Lower lobe of right lung (tissue), 2 donors: ENCODE measurements at regions not wholly inside any gene's neighbourhood (a gene's known extent, or its start where the extent isn't known, plus 50 kb on each side); places are given as distances from the start of the nearest gene placed in this dataset.

ENCODE experiments used
- ATAC-seq, 2 donors: fragments of 200-7000 bp; cut with Tn5 transposase; one replicate each; pipeline ENCODE4 v1.9.1; 2020 to 2022; ENCODE audit warnings: mild to moderate bottlenecking in 2 of 2, moderate library complexity in 2 of 2
- DNase-seq: peaks from one replicate; pipeline ENCODE4 v3.0.0-alpha.2; 2020
- H3K27ac ChIP-seq: fragments of 200-600 bp; one replicate; pipeline ENCODE4 v1.8.0; 2022
- H3K27me3 ChIP-seq: fragments of 200-600 bp; one replicate; pipeline ENCODE4 v1.8.0; 2022; ENCODE audit warnings: low read depth
- H3K36me3 ChIP-seq: fragments of 200-600 bp; one replicate; pipeline ENCODE4 v1.8.0; 2022; ENCODE audit warnings: mild to moderate bottlenecking
- H3K4me1 ChIP-seq: fragments of 200-600 bp; one replicate; pipeline ENCODE4 v1.8.0; 2022
- H3K4me3 ChIP-seq: fragments of 200-600 bp; one replicate; pipeline ENCODE4 v1.8.0; 2022; ENCODE audit warnings: mild to moderate bottlenecking
- H3K9me3 ChIP-seq: fragments of 200-600 bp; one replicate; pipeline ENCODE4 v1.8.0; 2022
- CTCF ChIP-seq: fragments of 200-600 bp; IDR thresholded peaks from one replicate; pipeline ENCODE4 v1.8.0; 2022; ENCODE audit warnings: antibody characterized with exemption, mild to moderate bottlenecking
- intact Hi-C: fragments of 100-400 bp; cut with DNase I; formaldehyde crosslinking; loops from one replicate; pipeline ENCODE4 v1.11.0; 2022
- donor health status: DM: no; HTN: yes; CAD: no; lungs with severe emphysema.

- no peak for ATAC-seq
- intact Hi-C loops: no loop called here
- no peaks in the 10 kb centered on the region for H3K27me3 ChIP-seq
- H3K9me3 ChIP-seq: no peaks in the 10 kb centered on the region
- H3K4me1 ChIP-seq: no peaks in the 10 kb centered on the region
- no peak overlapping the region for H3K27ac ChIP-seq
- no peak for DNase-seq
- no peak overlapping the region for H3K4me3 ChIP-seq
- H3K36me3 ChIP-seq: no peaks in the 10 kb centered on the region
- no peak for TF ChIP-seq CTCF
These were observed 113.3 kb upstream of the TBX18 start for GRCh38 chr6:84877515-84878210.

- TF ChIP-seq CTCF: no peak
These were observed 112.5 kb upstream of the TBX18 start for GRCh38 chr6:84876723-84877514.

GRCh38 chr6:84872996-84873723, 108.8 kb upstream of the TBX18 start:
- H3K4me3 ChIP-seq: no peak overlapping the region
- H3K27me3 ChIP-seq: no peaks in the 10 kb centered on the region
- no peak for ATAC-seq
- no peaks in the 10 kb centered on the region for H3K4me1 ChIP-seq
- H3K36me3 ChIP-seq: no peaks in the 10 kb centered on the region
- no peak for DNase-seq
- no peaks in the 10 kb centered on the region for H3K9me3 ChIP-seq
- no peak overlapping the region for H3K27ac ChIP-seq
- intact Hi-C loops: no loop called here
- no peak for TF ChIP-seq CTCF

More at GRCh38 chr6:84876723-84877514, 112.5 kb upstream of the TBX18 start:
- no peaks in the 10 kb centered on the region for H3K4me1 ChIP-seq
- H3K36me3 ChIP-seq: no peaks in the 10 kb centered on the region
- ATAC-seq (no peak), DNase-seq (no peak)
- no peaks in the 10 kb centered on the region for H3K9me3 ChIP-seq
- intact Hi-C loops: no loop called here
- no peak overlapping the region for H3K27ac ChIP-seq
- no peak overlapping the region for H3K4me3 ChIP-seq
- no peaks in the 10 kb centered on the region for H3K27me3 ChIP-seq

GRCh38 chr6:84871925-84872324, 107.5 kb upstream of the TBX18 start:
- Histone ChIP-seq H3K27ac (no peak overlapping the region), H3K36me3 (no peaks in the 10 kb centered on the region), H3K4me3 (no peak overlapping the region), H3K4me1 (no peaks in the 10 kb centered on the region), H3K9me3 (no peaks in the 10 kb centered on the region), H3K27me3 (no peaks in the 10 kb centered on the region)
- intact Hi-C loops: no loop called here
- ATAC-seq (no peak), DNase-seq (no peak)
- no peak for TF ChIP-seq CTCF

GRCh38 chr6:84870672-84871071, 106.3 kb upstream of the TBX18 start:
- intact Hi-C loops: no loop called here
- Histone ChIP-seq H3K4me3 (no peak overlapping the region), H3K4me1 (no peaks in the 10 kb centered on the region), H3K27me3 (no peaks in the 10 kb centered on the region), H3K27ac (no peak overlapping the region), H3K9me3 (no peaks in the 10 kb centered on the region), H3K36me3 (no peaks in the 10 kb centered on the region)
- ATAC-seq (no peak), DNase-seq (no peak)
- no peak for TF ChIP-seq CTCF
